ENCODE measurements at regions not wholly inside any gene's neighbourhood (a gene's known extent, or its start where the extent isn't known, plus 50 kb on each side); places are given as distances from the start of the nearest gene placed in this dataset.

- DNase-seq (no peak), ATAC-seq (ENCODE audit: low FRiP score in 2 of 2) (no peak)
- no peaks in the 10 kb centered on the region for H3K36me3 ChIP-seq
- no peaks in the 10 kb centered on the region for H3K27me3 ChIP-seq
- H3K4me1 ChIP-seq, result no peaks in the 10 kb centered on the region
- no peak overlapping the region for H3K4me3 ChIP-seq
- no peak overlapping the region for H3K27ac ChIP-seq
- WGBS, 2 donors, result 89 to 91% methylated on average over 6 of the region's 6 CpGs
- TF ChIP-seq CTCF (IDR thresholded peaks at IDR 0.05) (no peak), POLR2AphosphoS5 (IDR thresholded peaks at IDR 0.05) (no peak)
- H3K9me3 ChIP-seq, result no peaks in the 10 kb centered on the region
Observed at GRCh38 chr1:229040630-229041358, 230.1 kb upstream of the RAB4A start.

GRCh38 chr1:229041946-229042345 lies 229.0 kb upstream of the RAB4A start:
- Histone ChIP-seq H3K36me3 (no peaks in the 10 kb centered on the region), H3K27me3 (no peaks in the 10 kb centered on the region), H3K9me3 (no peaks in the 10 kb centered on the region), H3K4me1 (no peaks in the 10 kb centered on the region), H3K27ac (no peak overlapping the region), H3K4me3 (no peak overlapping the region)
- TF ChIP-seq POLR2AphosphoS5 (IDR thresholded peaks at IDR 0.05), result no peak
- no peak for TF ChIP-seq CTCF (IDR thresholded peaks at IDR 0.05)
- no peak for TF ChIP-seq EP300 (IDR thresholded peaks at IDR 0.05)
- no peak for TF ChIP-seq POLR2A (IDR thresholded peaks at IDR 0.05)
- WGBS, 2 donors, result 78 to 79% methylated on average over 9 of the region's 9 CpGs
- ATAC-seq (ENCODE audit: low FRiP score in 2 of 2) (no peak), DNase-seq (peak in 1 of 2 donors; percentile 53)

GRCh38 chr1:229042482-229042881 lies 228.4 kb upstream of the RAB4A start:
- no peak for DNase-seq
- WGBS, 2 donors, result 75 to 86% methylated on average over 4 of the region's 4 CpGs
- no peaks in the 10 kb centered on the region for H3K4me1 ChIP-seq
- ATAC-seq (ENCODE audit: low FRiP score in 2 of 2), result no peak
- H3K9me3 ChIP-seq, result no peaks in the 10 kb centered on the region
- TF ChIP-seq POLR2AphosphoS5 (IDR thresholded peaks at IDR 0.05), result no peak
- no peak for TF ChIP-seq CTCF (IDR thresholded peaks at IDR 0.05)
- no peak for TF ChIP-seq POLR2A (IDR thresholded peaks at IDR 0.05)
- H3K36me3 ChIP-seq, result no peaks in the 10 kb centered on the region
- no peak overlapping the region for H3K27ac ChIP-seq
- no peaks in the 10 kb centered on the region for H3K27me3 ChIP-seq
- no peak overlapping the region for H3K4me3 ChIP-seq

- Histone ChIP-seq H3K27me3 (no peaks in the 10 kb centered on the region), H3K27ac (no peak overlapping the region), H3K9me3 (no peaks in the 10 kb centered on the region), H3K36me3 (no peaks in the 10 kb centered on the region), H3K4me1 (no peaks in the 10 kb centered on the region), H3K4me3 (no peak overlapping the region)
- DNase-seq (no peak), ATAC-seq (ENCODE audit: low FRiP score in 2 of 2) (peak in 1 of 2 donors; percentile 51)
- TF ChIP-seq EP300 (IDR thresholded peaks at IDR 0.05) (no peak), CTCF (IDR thresholded peaks at IDR 0.05) (no peak), POLR2AphosphoS5 (IDR thresholded peaks at IDR 0.05) (no peak), POLR2A (IDR thresholded peaks at IDR 0.05) (no peak)
- 68 to 75% methylated on average over 2 of the region's 2 CpGs for WGBS, 2 donors
Observed at GRCh38 chr1:229043115-229043514, 227.8 kb upstream of the RAB4A start.

- no peaks in the 10 kb centered on the region for H3K9me3 ChIP-seq
- H3K4me1 ChIP-seq, result no peaks in the 10 kb centered on the region
- DNase-seq, result peak in 1 of 2 donors; percentile 29
- H3K27ac ChIP-seq, result no peak overlapping the region
- 72 to 77% methylated on average over 13 to 14 of the region's 14 CpGs for WGBS, 2 donors
- peak in 1 of 2 donors; percentile 59 for ATAC-seq (ENCODE audit: low FRiP score in 2 of 2)
- no peaks in the 10 kb centered on the region for H3K27me3 ChIP-seq
- no peaks in the 10 kb centered on the region for H3K36me3 ChIP-seq
- TF ChIP-seq POLR2A (IDR thresholded peaks at IDR 0.05), result no peak
- H3K4me3 ChIP-seq, result no peak overlapping the region
Observed at GRCh38 chr1:229046251-229046853, 224.6 kb upstream of the RAB4A start.

All from upper lobe of left lung (tissue), 6 donors.